Thoracic aorta (tissue), 2 donors: ENCODE measurements at regions not wholly inside any gene's neighbourhood (a gene's known extent, or its start where the extent isn't known, plus 50 kb on each side); places are given as distances from the start of the nearest gene placed in this dataset.

ENCODE experiments used
- ATAC-seq: fragments of 150-250 bp; one replicate; pipeline ENCODE4 v1.8.0; 2017; ENCODE audit warnings: low read depth; ENCODE audit not compliant: insufficient number of reproducible peaks, low FRiP score
- DNase-seq: peaks from one replicate; pipeline ENCODE4 v3.0.0-alpha.2; 2020; ENCODE audit warnings: low spot score
- H3K27ac ChIP-seq, 2 donors: fragments of 200-600 bp; sonication (generic); 1 replicate in 1 of 2; 2 replicates in 1 of 2; pipeline ENCODE4 v1.5.1; 2016; ENCODE audit warnings: mild to moderate bottlenecking in 2 of 2, moderate library complexity in 2 of 2
- H3K27me3 ChIP-seq: fragments of 200-600 bp; sonication (generic); replicated peaks from 2 replicates; pipeline ENCODE4 v1.6.0; 2016; ENCODE audit warnings: mild to moderate bottlenecking; ENCODE audit not compliant: insufficient read depth
- H3K36me3 ChIP-seq: fragments of 200-600 bp; sonication (generic); one replicate; pipeline ENCODE4 v1.5.1; 2016
- H3K4me1 ChIP-seq, 2 donors: fragments of 200-600 bp; sonication (generic); 1 replicate in 1 of 2; 2 replicates in 1 of 2; pipeline versions ENCODE4 v1.5.1 to v1.6.0; 2016; ENCODE audit warnings: low read depth in 2 of 2, mild to moderate bottlenecking in 1 of 2; ENCODE audit not compliant: control insufficient read depth in 1 of 2
- H3K4me3 ChIP-seq: fragments of 200-600 bp; sonication (generic); 2 replicates; pipeline ENCODE4 v1.5.1; 2016; ENCODE audit warnings: mild to moderate bottlenecking
- H3K9me3 ChIP-seq: fragments of 200-600 bp; sonication (generic); 2 replicates; pipeline ENCODE4 v1.5.1; 2016
- CTCF ChIP-seq: fragments of 200-600 bp; sonication (generic); IDR thresholded peaks from one replicate; pipeline ENCODE4 v1.5.1; 2019; ENCODE audit warnings: antibody characterized with exemption

GRCh38 chr4:123741906-123742305, 345.3 kb downstream of the SPRY1 start:
- peak overlapping the region in 1 of 2 donors; percentile 30 for H3K27ac ChIP-seq
- H3K36me3 ChIP-seq = no peaks in the 10 kb centered on the region
- H3K4me3 ChIP-seq = no peak overlapping the region
- peaks cover 13 to 15% of the 10 kb centered on the region in 2 donors for H3K4me1 ChIP-seq
- no peak for DNase-seq
- H3K27me3 ChIP-seq = no peaks in the 10 kb centered on the region
- no peaks in the 10 kb centered on the region for H3K9me3 ChIP-seq
- no peak for ATAC-seq
- TF ChIP-seq CTCF = no peak

GRCh38 chr4:123743848-123744247, 347.3 kb downstream of the SPRY1 start:
- Histone ChIP-seq H3K36me3 (no peaks in the 10 kb centered on the region), H3K9me3 (no peaks in the 10 kb centered on the region), H3K4me1 (peaks cover 13 to 15% of the 10 kb centered on the region in 2 donors), H3K27ac (no peak overlapping the region), H3K4me3 (no peak overlapping the region), H3K27me3 (no peaks in the 10 kb centered on the region)
- DNase-seq (no peak), ATAC-seq (no peak)
- no peak for TF ChIP-seq CTCF

- Histone ChIP-seq H3K4me1 (peaks cover 13 to 15% of the 10 kb centered on the region in 2 donors), H3K27ac (peak overlapping the region in 1 of 2 donors; percentile 6), H3K4me3 (no peak overlapping the region), H3K9me3 (no peaks in the 10 kb centered on the region), H3K36me3 (no peaks in the 10 kb centered on the region), H3K27me3 (no peaks in the 10 kb centered on the region)
- no peak for TF ChIP-seq CTCF
- no peak for ATAC-seq
- DNase-seq = no peak
Observed at GRCh38 chr4:123744664-123745290, 348.2 kb downstream of the SPRY1 start.

GRCh38 chr4:123747016-123747415, 350.4 kb downstream of the SPRY1 start:
- H3K27me3 ChIP-seq = no peaks in the 10 kb centered on the region
- no peaks in the 10 kb centered on the region for H3K9me3 ChIP-seq
- H3K27ac ChIP-seq = no peak overlapping the region
- TF ChIP-seq CTCF = no peak
- no peaks in the 10 kb centered on the region for H3K36me3 ChIP-seq
- no peak for DNase-seq
- H3K4me1 ChIP-seq = peaks cover 11 to 13% of the 10 kb centered on the region in 2 donors
- ATAC-seq = no peak
- H3K4me3 ChIP-seq = no peak overlapping the region

- no peak for ATAC-seq
- H3K9me3 ChIP-seq = no peaks in the 10 kb centered on the region
- no peaks in the 10 kb centered on the region for H3K36me3 ChIP-seq
- no peak for TF ChIP-seq CTCF
- no peaks in the 10 kb centered on the region for H3K27me3 ChIP-seq
- DNase-seq = no peak
- no peak overlapping the region for H3K27ac ChIP-seq
- H3K4me1 ChIP-seq = peaks cover 9 to 10% of the 10 kb centered on the region in 2 donors
- no peak overlapping the region for H3K4me3 ChIP-seq
Observed at GRCh38 chr4:123748806-123749205, 352.2 kb downstream of the SPRY1 start.
